ENCODE measurements at regions not wholly inside any gene's neighbourhood (a gene's known extent, or its start where the extent isn't known, plus 50 kb on each side); places are given as distances from the start of the nearest gene placed in this dataset.

GRCh38 chr10:65762311-65762710 is 1163.5 kb upstream of the LRRTM3 start:
- WGBS (ENCODE audit: low lambda C conversion rate): 20% methylated on average over 3 of the region's 3 CpGs
- Histone ChIP-seq H4K20me1 (ENCODE audit: insufficient read depth, low read length) (no peaks in the 10 kb centered on the region), H3K4me2 (ENCODE audit: low read depth, low read length) (no peak overlapping the region), H3K4me1 (ENCODE audit: insufficient read depth, low read length) (no peaks in the 10 kb centered on the region), H2AFZ (ENCODE audit: low read length) (no peak overlapping the region), H3K79me2 (ENCODE audit: insufficient read depth, low read length) (no peaks in the 10 kb centered on the region), H3K27ac (ENCODE audit: extremely low read length, insufficient read depth, low read length) (no peak overlapping the region), H3K9me3 (ENCODE audit: low read length) (no peaks in the 10 kb centered on the region), H3K27me3 (ENCODE audit: control insufficient read depth in 1 of 2, insufficient read depth in 2 of 2, low read length in 2 of 2) (no peaks in the 10 kb centered on the region), H3K4me3 (replicated peaks in 1 of 3; ENCODE audit: insufficient read depth in 1 of 3, low read depth in 2 of 3, low read length in 3 of 3) (no peak overlapping the region), H3K9ac (ENCODE audit: insufficient read depth, low read depth, low read length) (no peak overlapping the region), H3K36me3 (replicated peaks in 1 of 2; ENCODE audit: control insufficient read depth in 1 of 2, insufficient read depth in 2 of 2, low read length in 2 of 2) (no peaks in the 10 kb centered on the region)
- CTCF ChIA-PET (ENCODE audit: low intra/inter-chr PET ratio, low total read pairs): no interaction called here
- BruUV-seq (replicated peaks): no TSS peak
- no peak for FAIRE-seq
- POLR2A ChIA-PET: no interaction called here
- TF ChIP-seq ZNF747 (CRISPR knock-in tag; IDR thresholded peaks at IDR 0.05; ENCODE audit: borderline replicate concordance): no peak
- TF ChIP-seq ZNF367 (CRISPR knock-in tag; IDR thresholded peaks at IDR 0.05; ENCODE audit: borderline replicate concordance): no peak
- TF ChIP-seq ZSCAN25 (CRISPR knock-in tag; IDR thresholded peaks at IDR 0.05): no peak
- TF ChIP-seq IKZF1 (IDR thresholded peaks at IDR 0.05): no peak
- no peak for TF ChIP-seq ZNF256 (CRISPR knock-in tag; conservative IDR thresholded peaks at IDR 0.05)
- TF ChIP-seq ZSCAN30 (CRISPR knock-in tag; IDR thresholded peaks at IDR 0.05): no peak
- TF ChIP-seq NR2F2 (IDR thresholded peaks at IDR 0.05; ENCODE audit: borderline replicate concordance, low read depth): no peak
- no peak for TF ChIP-seq E2F2 (CRISPR knock-in tag; IDR thresholded peaks at IDR 0.05; ENCODE audit: borderline replicate concordance)
- no peak for TF ChIP-seq CENPBD1 (CRISPR knock-in tag; IDR thresholded peaks at IDR 0.05; ENCODE audit: borderline replicate concordance, low read depth)
- intact Hi-C loops (cut with micrococcal nuclease; ENCODE audit: unreplicated experiment): no loop called here
- in situ Hi-C loops (cut with HindIII; ENCODE audit: extremely low pct_ligation_motif_present, low pct_unique_long_range_greater_than_20kb): no loop called here
- DNase-seq (ENCODE audit: low spot score): no peak
- ATAC-seq: no peak

Measured in HepG2 (cell line).